ENCODE measurements at regions not wholly inside any gene's neighbourhood (a gene's known extent, or its start where the extent isn't known, plus 50 kb on each side); places are given as distances from the start of the nearest gene placed in this dataset.

- TF ChIP-seq, protein P1, sequence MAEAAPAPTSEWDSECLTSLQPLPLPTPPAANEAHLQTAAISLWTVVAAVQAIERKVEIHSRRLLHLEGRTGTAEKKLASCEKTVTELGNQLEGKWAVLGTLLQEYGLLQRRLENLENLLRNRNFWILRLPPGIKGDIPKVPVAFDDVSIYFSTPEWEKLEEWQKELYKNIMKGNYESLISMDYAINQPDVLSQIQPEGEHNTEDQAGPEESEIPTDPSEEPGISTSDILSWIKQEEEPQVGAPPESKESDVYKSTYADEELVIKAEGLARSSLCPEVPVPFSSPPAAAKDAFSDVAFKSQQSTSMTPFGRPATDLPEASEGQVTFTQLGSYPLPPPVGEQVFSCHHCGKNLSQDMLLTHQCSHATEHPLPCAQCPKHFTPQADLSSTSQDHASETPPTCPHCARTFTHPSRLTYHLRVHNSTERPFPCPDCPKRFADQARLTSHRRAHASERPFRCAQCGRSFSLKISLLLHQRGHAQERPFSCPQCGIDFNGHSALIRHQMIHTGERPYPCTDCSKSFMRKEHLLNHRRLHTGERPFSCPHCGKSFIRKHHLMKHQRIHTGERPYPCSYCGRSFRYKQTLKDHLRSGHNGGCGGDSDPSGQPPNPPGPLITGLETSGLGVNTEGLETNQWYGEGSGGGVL (CRISPR knock-in tag; IDR thresholded peaks at IDR 0.05): no peak
- TF ChIP-seq HDAC3 (IDR thresholded peaks at IDR 0.05; ENCODE audit: borderline replicate concordance, partially characterized antibody) (no peak), CHD2 (IDR thresholded peaks at IDR 0.05; ENCODE audit: low read depth, low read length) (no peak)
These were observed 122.4 kb upstream of the ZRANB2 start (continued) for GRCh38 chr1:71203241-71203640.

- Histone ChIP-seq H3K27me3 (ENCODE audit: control insufficient read depth in 2 of 2, insufficient read depth in 2 of 2, low read length in 2 of 2) (no peaks in the 10 kb centered on the region), H3K27ac (ENCODE audit: extremely low read depth, low read depth, low read length) (no peak overlapping the region), H3K4me2 (ENCODE audit: insufficient read depth, low read length) (no peak overlapping the region), H3K4me1 (replicated peaks in 1 of 2; ENCODE audit: control insufficient read depth in 2 of 2, insufficient read depth in 2 of 2, low read length in 2 of 2) (no peaks in the 10 kb centered on the region), H3K79me2 (ENCODE audit: control insufficient read depth, insufficient read depth, low read length) (no peaks in the 10 kb centered on the region), H4K20me1 (replicated peaks; ENCODE audit: control insufficient read depth, insufficient read depth, low read length) (no peaks in the 10 kb centered on the region), H3K9ac (ENCODE audit: insufficient read depth in 1 of 2, low read depth in 2 of 2, low read length in 2 of 2) (no peak overlapping the region), H3K36me3 (ENCODE audit: control insufficient read depth, insufficient read depth, low read length) (no peaks in the 10 kb centered on the region), H3K4me3 (no peak overlapping the region), H3K9me1 (ENCODE audit: control insufficient read depth, insufficient read depth, low read length) (no peaks in the 10 kb centered on the region), H3K9me3 (replicated peaks; ENCODE audit: control insufficient read depth, insufficient read depth, low read depth, low read length) (no peaks in the 10 kb centered on the region), H2AFZ (ENCODE audit: low read depth, low read length) (no peak overlapping the region)
- FAIRE-seq: no peak
- intact Hi-C loops (cut with micrococcal nuclease): no loop called here
- DNase-seq (ENCODE audit: extremely low read depth in 1 of 4, low spot score in 3 of 4): no peak
- POLR2A ChIA-PET: no interaction called here
- CTCF ChIA-PET (ENCODE audit: low intra/inter-chr PET ratio): no interaction called here
- no TSS peak for BruUV-seq (replicated peaks)
- no peak for ATAC-seq
- in situ Hi-C loops (cut with MboI): no loop called here
- TF ChIP-seq RERE (CRISPR knock-in tag; IDR thresholded peaks at IDR 0.05; ENCODE audit: borderline replicate concordance): no peak
- TF ChIP-seq RNF219 (CRISPR knock-in tag; IDR thresholded peaks at IDR 0.05): no peak
- TF ChIP-seq ZNF644 (tag; IDR thresholded peaks at IDR 0.05; ENCODE audit: low read depth): no peak
- no peak for TF ChIP-seq HDAC1 (IDR thresholded peaks at IDR 0.05)
- no peak for TF ChIP-seq ZEB2 (IDR thresholded peaks at IDR 0.05)
- no peak for TF ChIP-seq CCAR2 (IDR thresholded peaks at IDR 0.05; ENCODE audit: low read depth, low read length)
- no peak for TF ChIP-seq ELF4 (CRISPR knock-in tag; IDR thresholded peaks at IDR 0.05)
- TF ChIP-seq GABPB2 (CRISPR knock-in tag; conservative IDR thresholded peaks at IDR 0.05): no peak
These were observed 119.7 kb upstream of the ZRANB2 start for GRCh38 chr1:71200503-71200902.
